ENCODE measurements at regions not wholly inside any gene's neighbourhood (a gene's known extent, or its start where the extent isn't known, plus 50 kb on each side); places are given as distances from the start of the nearest gene placed in this dataset.

GRCh38 chr11:92797874-92798273 is 171.6 kb upstream of the MTNR1B start:
- no peak for DNase-seq (ENCODE audit: extremely low read depth, insufficient read length)
- no peak overlapping the region for H3K4me3 ChIP-seq (replicated peaks; ENCODE audit: low read depth, low read length)

GRCh38 chr11:92801685-92802084 is 167.8 kb upstream of the MTNR1B start:
- no peaks in the 10 kb centered on the region for H3K27me3 ChIP-seq (replicated peaks; ENCODE audit: control insufficient read depth, insufficient read depth, low read length)
- TF ChIP-seq, protein P1, sequence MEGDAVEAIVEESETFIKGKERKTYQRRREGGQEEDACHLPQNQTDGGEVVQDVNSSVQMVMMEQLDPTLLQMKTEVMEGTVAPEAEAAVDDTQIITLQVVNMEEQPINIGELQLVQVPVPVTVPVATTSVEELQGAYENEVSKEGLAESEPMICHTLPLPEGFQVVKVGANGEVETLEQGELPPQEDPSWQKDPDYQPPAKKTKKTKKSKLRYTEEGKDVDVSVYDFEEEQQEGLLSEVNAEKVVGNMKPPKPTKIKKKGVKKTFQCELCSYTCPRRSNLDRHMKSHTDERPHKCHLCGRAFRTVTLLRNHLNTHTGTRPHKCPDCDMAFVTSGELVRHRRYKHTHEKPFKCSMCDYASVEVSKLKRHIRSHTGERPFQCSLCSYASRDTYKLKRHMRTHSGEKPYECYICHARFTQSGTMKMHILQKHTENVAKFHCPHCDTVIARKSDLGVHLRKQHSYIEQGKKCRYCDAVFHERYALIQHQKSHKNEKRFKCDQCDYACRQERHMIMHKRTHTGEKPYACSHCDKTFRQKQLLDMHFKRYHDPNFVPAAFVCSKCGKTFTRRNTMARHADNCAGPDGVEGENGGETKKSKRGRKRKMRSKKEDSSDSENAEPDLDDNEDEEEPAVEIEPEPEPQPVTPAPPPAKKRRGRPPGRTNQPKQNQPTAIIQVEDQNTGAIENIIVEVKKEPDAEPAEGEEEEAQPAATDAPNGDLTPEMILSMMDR (IDR thresholded peaks at IDR 0.05; ENCODE audit: insufficient read depth, low read length, poor library complexity, severe bottlenecking): no peak

More at GRCh38 chr11:92797874-92798273, 171.6 kb upstream of the MTNR1B start:
- TF ChIP-seq, protein P1 (IDR thresholded peaks at IDR 0.05; ENCODE audit: insufficient read depth, low read length, poor library complexity, severe bottlenecking): no peak
- Histone ChIP-seq H3K36me3 (ENCODE audit: control insufficient read depth, insufficient read depth, low read length) (no peaks in the 10 kb centered on the region), H3K27me3 (replicated peaks; ENCODE audit: control insufficient read depth, insufficient read depth, low read length) (no peaks in the 10 kb centered on the region; the same call in 1 of the 2 replicates)

DNA sequence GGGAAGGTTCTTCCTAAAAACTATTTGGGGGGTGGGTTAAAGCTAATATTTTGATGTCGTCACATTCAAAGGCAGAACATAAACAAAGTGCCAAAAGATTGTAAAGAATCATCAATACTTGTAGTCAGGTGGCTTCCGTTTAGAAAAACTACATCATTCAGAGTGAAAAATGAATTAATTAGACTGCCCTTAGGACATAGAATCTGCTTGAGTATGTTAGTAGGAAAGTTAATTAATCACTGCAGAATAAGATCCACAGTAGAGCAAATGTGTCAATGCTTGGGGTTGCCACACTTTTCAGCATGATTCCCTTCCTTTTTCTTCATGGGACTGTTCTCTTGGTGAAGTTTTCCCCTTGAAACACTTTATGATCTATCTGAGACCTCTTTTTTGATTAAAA is 166.8 kb upstream of the MTNR1B start:
- H3K36me3 ChIP-seq (ENCODE audit: control insufficient read depth, insufficient read depth, low read length): no peaks in the 10 kb centered on the region
- no peak overlapping the region for H3K4me3 ChIP-seq (replicated peaks; ENCODE audit: low read depth, low read length)
- no peaks in the 10 kb centered on the region for H3K27me3 ChIP-seq (replicated peaks; ENCODE audit: control insufficient read depth, insufficient read depth, low read length)
- no peak for DNase-seq (ENCODE audit: extremely low read depth, insufficient read length)
- TF ChIP-seq, protein P1 (IDR thresholded peaks at IDR 0.05; ENCODE audit: insufficient read depth, low read length, poor library complexity, severe bottlenecking): no peak

More at GRCh38 chr11:92801685-92802084, 167.8 kb upstream of the MTNR1B start:
- DNase-seq (ENCODE audit: extremely low read depth, insufficient read length): no peak
- no peaks in the 10 kb centered on the region for H3K36me3 ChIP-seq (ENCODE audit: control insufficient read depth, insufficient read depth, low read length)
- H3K4me3 ChIP-seq (replicated peaks; ENCODE audit: low read depth, low read length): no peak overlapping the region

DNA sequence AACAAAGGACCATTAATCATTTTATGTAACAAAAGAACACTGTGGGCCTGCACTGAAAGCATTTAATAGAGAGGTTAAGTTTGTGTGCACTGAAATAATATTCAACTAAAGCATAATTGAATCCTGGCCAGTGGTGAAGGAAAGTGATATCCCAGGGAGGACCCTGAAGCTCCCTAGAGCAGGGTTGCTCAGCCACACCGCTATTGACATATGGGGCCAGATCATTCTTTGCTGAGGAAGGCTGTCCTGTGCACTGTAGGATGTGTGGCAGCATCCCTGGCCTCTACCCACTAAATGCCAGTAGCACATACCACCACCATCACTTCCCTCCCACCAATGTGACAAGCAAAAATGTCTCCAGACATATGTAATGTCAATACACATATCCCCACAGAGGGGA is 166.1 kb upstream of the MTNR1B start:
- Histone ChIP-seq H3K27me3 (replicated peaks; ENCODE audit: control insufficient read depth, insufficient read depth, low read length) (no peaks in the 10 kb centered on the region), H3K36me3 (ENCODE audit: control insufficient read depth, insufficient read depth, low read length) (no peaks in the 10 kb centered on the region), H3K4me3 (replicated peaks; ENCODE audit: low read depth, low read length) (no peak overlapping the region)
- no peak for DNase-seq (ENCODE audit: extremely low read depth, insufficient read length)
- TF ChIP-seq, protein P1 (IDR thresholded peaks at IDR 0.05; ENCODE audit: insufficient read depth, low read length, poor library complexity, severe bottlenecking): no peak

GRCh38 chr11:92804388-92804966 is 165.0 kb upstream of the MTNR1B start:
- Histone ChIP-seq H3K4me3 (replicated peaks; ENCODE audit: low read depth, low read length) (no peak overlapping the region), H3K27me3 (replicated peaks; ENCODE audit: control insufficient read depth, insufficient read depth, low read length) (no peaks in the 10 kb centered on the region), H3K36me3 (ENCODE audit: control insufficient read depth, insufficient read depth, low read length) (no peaks in the 10 kb centered on the region)
- TF ChIP-seq, protein P1 (IDR thresholded peaks at IDR 0.05; ENCODE audit: insufficient read depth, low read length, poor library complexity, severe bottlenecking): no peak
- DNase-seq (ENCODE audit: extremely low read depth, insufficient read length): no peak

DNA sequence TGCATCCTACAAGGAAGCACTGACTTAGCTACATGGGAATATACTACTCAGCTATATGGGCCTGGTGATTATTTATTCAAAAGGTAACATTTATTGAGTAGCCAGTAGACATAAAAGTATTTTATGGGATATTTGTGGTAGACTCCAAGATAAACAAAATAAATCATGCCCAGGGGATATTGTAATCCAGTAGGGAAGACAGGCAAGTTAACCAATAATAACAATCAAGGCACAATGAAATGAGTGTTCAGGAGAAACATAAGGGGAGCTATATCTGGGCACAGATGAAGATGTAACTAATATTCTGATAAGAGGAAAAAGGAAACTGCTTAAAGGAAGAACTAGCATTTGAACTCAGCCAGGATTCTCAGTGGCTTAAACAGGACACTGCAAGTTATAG is 161.4 kb upstream of the MTNR1B start:
- TF ChIP-seq, protein P1 (IDR thresholded peaks at IDR 0.05; ENCODE audit: insufficient read depth, low read length, poor library complexity, severe bottlenecking): no peak
- H3K36me3 ChIP-seq (ENCODE audit: control insufficient read depth, insufficient read depth, low read length): no peaks in the 10 kb centered on the region
- H3K4me3 ChIP-seq (replicated peaks; ENCODE audit: low read depth, low read length): no peak overlapping the region
- no peak for DNase-seq (ENCODE audit: extremely low read depth, insufficient read length)
- H3K27me3 ChIP-seq (replicated peaks; ENCODE audit: control insufficient read depth, insufficient read depth, low read length): no peaks in the 10 kb centered on the region
